GM18909 (cell line): ENCODE measurements at regions not wholly inside any gene's neighbourhood (a gene's known extent, or its start where the extent isn't known, plus 50 kb on each side); places are given as distances from the start of the nearest gene placed in this dataset.

Source experiments
- ATAC-seq: cut with Tn5 transposase; IDR thresholded peaks from one replicate; pipeline ENCODE4 v1.9.1; 2021; ENCODE audit warnings: mild to moderate bottlenecking; ENCODE audit not compliant: unreplicated experiment, poor library complexity

GRCh38 chr5:123802298-123802951 is 290.4 kb downstream of the CSNK1G3 start:
- no peak for ATAC-seq

- ATAC-seq: no peak
Measured at GRCh38 chr5:123800640-123801039, 288.7 kb downstream of the CSNK1G3 start.

- ATAC-seq: no peak
Measured at GRCh38 chr5:123795688-123796087, 283.7 kb downstream of the CSNK1G3 start.

GRCh38 chr5:123790226-123790625 is 278.2 kb downstream of the CSNK1G3 start:
- no peak for ATAC-seq

- no peak for ATAC-seq
Measured at GRCh38 chr5:123787635-123788034, 275.7 kb downstream of the CSNK1G3 start.

- ATAC-seq: no peak
Measured at GRCh38 chr5:123787136-123787535, 275.2 kb downstream of the CSNK1G3 start.

- no peak for ATAC-seq
Measured at GRCh38 chr5:123786411-123786810, 274.4 kb downstream of the CSNK1G3 start.

GRCh38 chr5:123785162-123786071 is 273.4 kb downstream of the CSNK1G3 start:
- no peak for ATAC-seq

- no peak for ATAC-seq
Measured at GRCh38 chr5:123783421-123783820, 271.4 kb downstream of the CSNK1G3 start.

GRCh38 chr5:123778641-123779040 is 266.7 kb downstream of the CSNK1G3 start:
- ATAC-seq: no peak

GRCh38 chr5:123776761-123777160 is 264.8 kb downstream of the CSNK1G3 start:
- ATAC-seq: no peak

- no peak for ATAC-seq
Measured at GRCh38 chr5:123771715-123772114, 259.7 kb downstream of the CSNK1G3 start.

- no peak for ATAC-seq
Measured at GRCh38 chr5:123763201-123763600, 251.2 kb downstream of the CSNK1G3 start.

GRCh38 chr5:123756816-123757215 is 244.8 kb downstream of the CSNK1G3 start:
- no peak for ATAC-seq

- no peak for ATAC-seq
Measured at GRCh38 chr5:123756318-123756665, 244.3 kb downstream of the CSNK1G3 start.

GRCh38 chr5:123755653-123756317 is 243.8 kb downstream of the CSNK1G3 start:
- no peak for ATAC-seq

GRCh38 chr5:123754908-123755307 is 242.9 kb downstream of the CSNK1G3 start:
- ATAC-seq: no peak

GRCh38 chr5:123753937-123754891 is 242.2 kb downstream of the CSNK1G3 start:
- no peak for ATAC-seq

GRCh38 chr5:123753180-123753936 is 241.4 kb downstream of the CSNK1G3 start:
- no peak for ATAC-seq
